Glutamatergic neuron (in vitro differentiated cells): ENCODE measurements at regions not wholly inside any gene's neighbourhood (a gene's known extent, or its start where the extent isn't known, plus 50 kb on each side); places are given as distances from the start of the nearest gene placed in this dataset.
"Not testable (repeated sequence)": the region's sequence is repeated elsewhere in the genome, so short reads cannot be mapped to it uniquely, and the experiment has no call there.

Source experiments
- DNase-seq: peaks from one replicate; pipeline ENCODE4 v3.0.0; 2022
- H3K27ac Mint-ChIP-seq: one replicate; pipeline ENCODE4 v1.8.0; 2020; ENCODE audit warnings: mild to moderate bottlenecking, mixed read lengths, inconsistent platforms; ENCODE audit not compliant: unreplicated experiment
- H3K27me3 Mint-ChIP-seq: one replicate; pipeline ENCODE4 v1.8.0; 2020; ENCODE audit warnings: mild to moderate bottlenecking, moderate library complexity, mixed read lengths, inconsistent platforms; ENCODE audit not compliant: unreplicated experiment
- H3K36me3 Mint-ChIP-seq: one replicate; pipeline ENCODE4 v1.8.0; 2020; ENCODE audit warnings: mild to moderate bottlenecking, mixed read lengths, inconsistent platforms; ENCODE audit not compliant: unreplicated experiment
- H3K4me1 Mint-ChIP-seq: one replicate; pipeline ENCODE4 v1.8.0; 2020; ENCODE audit warnings: mild to moderate bottlenecking, low read depth, mixed read lengths, inconsistent platforms; ENCODE audit not compliant: unreplicated experiment
- H3K4me3 Mint-ChIP-seq: one replicate; pipeline ENCODE4 v1.8.0; 2020; ENCODE audit warnings: mild to moderate bottlenecking, mixed read lengths, inconsistent platforms; ENCODE audit not compliant: unreplicated experiment
- H3K9me3 Mint-ChIP-seq: one replicate; pipeline ENCODE4 v1.8.0; 2020; ENCODE audit warnings: mild to moderate bottlenecking, moderate library complexity, mixed read lengths, inconsistent platforms; ENCODE audit not compliant: unreplicated experiment
- TF ChIP-seq, protein P1 (sequence below): fragments of 200-600 bp; sonication (generic); IDR thresholded peaks from one replicate; pipeline ENCODE4 v1.5.0; 2021; ENCODE audit not compliant: partially characterized antibody, unreplicated experiment

DNA sequence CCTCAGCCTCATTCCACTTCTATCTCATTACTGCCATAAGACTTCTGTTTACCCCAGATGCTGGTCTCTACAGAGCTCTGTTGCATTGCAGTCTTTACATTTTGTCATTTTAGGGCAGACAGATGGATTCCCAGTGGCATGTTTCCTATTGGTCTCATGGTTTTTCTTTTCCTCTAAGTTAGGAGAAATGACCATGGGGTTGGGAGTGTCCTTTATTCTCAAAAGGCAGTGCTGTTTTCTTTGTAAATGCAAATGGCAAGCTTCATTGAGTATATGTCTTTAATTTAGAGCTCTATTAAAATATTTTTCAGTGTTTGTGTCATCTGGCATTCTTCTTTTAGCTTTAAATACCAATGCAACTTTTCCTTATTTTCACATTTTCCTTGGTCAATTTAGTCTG lies 57.0 kb downstream of the MSTN start:
- H3K36me3 Mint-ChIP-seq: no peaks in the 10 kb centered on the region
- no peak for DNase-seq
- TF ChIP-seq, protein P1, sequence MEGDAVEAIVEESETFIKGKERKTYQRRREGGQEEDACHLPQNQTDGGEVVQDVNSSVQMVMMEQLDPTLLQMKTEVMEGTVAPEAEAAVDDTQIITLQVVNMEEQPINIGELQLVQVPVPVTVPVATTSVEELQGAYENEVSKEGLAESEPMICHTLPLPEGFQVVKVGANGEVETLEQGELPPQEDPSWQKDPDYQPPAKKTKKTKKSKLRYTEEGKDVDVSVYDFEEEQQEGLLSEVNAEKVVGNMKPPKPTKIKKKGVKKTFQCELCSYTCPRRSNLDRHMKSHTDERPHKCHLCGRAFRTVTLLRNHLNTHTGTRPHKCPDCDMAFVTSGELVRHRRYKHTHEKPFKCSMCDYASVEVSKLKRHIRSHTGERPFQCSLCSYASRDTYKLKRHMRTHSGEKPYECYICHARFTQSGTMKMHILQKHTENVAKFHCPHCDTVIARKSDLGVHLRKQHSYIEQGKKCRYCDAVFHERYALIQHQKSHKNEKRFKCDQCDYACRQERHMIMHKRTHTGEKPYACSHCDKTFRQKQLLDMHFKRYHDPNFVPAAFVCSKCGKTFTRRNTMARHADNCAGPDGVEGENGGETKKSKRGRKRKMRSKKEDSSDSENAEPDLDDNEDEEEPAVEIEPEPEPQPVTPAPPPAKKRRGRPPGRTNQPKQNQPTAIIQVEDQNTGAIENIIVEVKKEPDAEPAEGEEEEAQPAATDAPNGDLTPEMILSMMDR: no peak
- H3K27ac Mint-ChIP-seq: no peak overlapping the region
- H3K27me3 Mint-ChIP-seq: no peaks in the 10 kb centered on the region
- H3K9me3 Mint-ChIP-seq: no peaks in the 10 kb centered on the region
- no peaks in the 10 kb centered on the region for H3K4me1 Mint-ChIP-seq
- no peak overlapping the region for H3K4me3 Mint-ChIP-seq

DNA sequence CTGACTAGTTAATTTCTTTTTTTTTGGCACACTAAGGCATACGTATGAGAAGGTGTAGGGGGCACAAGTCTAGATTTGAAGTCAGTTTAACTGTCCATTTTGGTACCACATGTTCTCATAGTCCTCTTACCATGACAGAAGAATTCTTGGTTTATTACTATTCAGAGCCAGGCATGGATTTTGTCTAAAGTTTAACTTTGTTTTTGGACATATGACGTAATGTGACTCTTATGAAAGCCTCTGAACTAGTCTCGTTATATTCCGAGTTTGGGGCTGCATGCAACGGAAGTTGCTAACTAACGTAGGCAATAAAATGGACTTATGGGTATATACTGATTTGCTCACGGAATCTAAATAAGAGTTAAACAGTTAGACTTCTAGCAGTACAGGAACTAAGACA lies 62.9 kb downstream of the MSTN start:
- H3K36me3 Mint-ChIP-seq: peaks cover 4% of the 10 kb centered on the region
- H3K4me3 Mint-ChIP-seq: no peak overlapping the region
- no peak for DNase-seq
- peaks cover 2% of the 10 kb centered on the region for H3K27me3 Mint-ChIP-seq
- TF ChIP-seq, protein P1: no peak
- H3K4me1 Mint-ChIP-seq: no peaks in the 10 kb centered on the region
- peaks cover 6% of the 10 kb centered on the region for H3K9me3 Mint-ChIP-seq
- H3K27ac Mint-ChIP-seq: no peak overlapping the region

DNA sequence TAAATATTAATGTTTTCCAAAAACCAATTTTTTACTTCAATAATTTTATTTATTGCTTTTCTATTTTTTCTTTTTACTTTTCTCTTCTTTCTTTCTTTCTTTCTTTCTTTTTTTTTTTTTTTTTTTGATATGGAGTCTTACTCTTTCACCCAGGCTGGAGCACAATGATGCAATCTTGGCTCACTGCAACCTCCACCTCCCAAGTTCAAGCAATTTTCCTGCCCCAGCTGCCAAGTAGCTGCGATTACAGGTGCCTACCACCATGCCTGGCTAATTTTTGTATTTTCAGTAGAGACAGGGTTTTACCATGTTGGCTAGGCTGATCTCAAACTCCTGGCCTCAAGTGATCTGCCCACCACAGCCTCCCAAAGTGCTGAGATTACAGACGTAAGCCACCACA lies 63.9 kb downstream of the MSTN start:
- H3K36me3 Mint-ChIP-seq, H3K27me3 Mint-ChIP-seq, H3K9me3 Mint-ChIP-seq, H3K4me3 Mint-ChIP-seq, H3K4me1 Mint-ChIP-seq, DNase-seq, H3K27ac Mint-ChIP-seq: not testable (repeated sequence)

DNA sequence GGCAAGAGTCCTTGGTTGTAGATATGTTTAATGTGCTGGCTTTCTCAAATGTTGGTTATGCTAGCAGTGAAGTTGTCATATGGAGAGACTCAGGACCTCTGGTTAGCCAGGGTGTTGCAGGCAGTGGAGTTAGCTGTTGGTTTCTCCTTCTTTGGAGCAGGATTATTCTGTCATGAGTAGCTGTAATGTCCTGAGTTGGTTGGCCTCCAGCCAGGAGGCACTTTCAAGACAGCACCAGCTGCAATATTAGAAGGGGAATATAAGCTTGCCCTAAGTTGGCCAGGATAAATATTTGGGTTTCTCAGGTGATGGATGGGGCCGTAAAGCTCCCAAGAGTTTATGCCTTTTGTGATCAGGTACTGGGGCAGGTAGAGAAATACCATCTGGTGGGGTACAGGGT lies 65.5 kb downstream of the MSTN start:
- Mint-ChIP-seq H3K9me3 (peaks cover 6% of the 10 kb centered on the region), H3K36me3 (peaks cover 4% of the 10 kb centered on the region), H3K4me3 (no peak overlapping the region)

DNA sequence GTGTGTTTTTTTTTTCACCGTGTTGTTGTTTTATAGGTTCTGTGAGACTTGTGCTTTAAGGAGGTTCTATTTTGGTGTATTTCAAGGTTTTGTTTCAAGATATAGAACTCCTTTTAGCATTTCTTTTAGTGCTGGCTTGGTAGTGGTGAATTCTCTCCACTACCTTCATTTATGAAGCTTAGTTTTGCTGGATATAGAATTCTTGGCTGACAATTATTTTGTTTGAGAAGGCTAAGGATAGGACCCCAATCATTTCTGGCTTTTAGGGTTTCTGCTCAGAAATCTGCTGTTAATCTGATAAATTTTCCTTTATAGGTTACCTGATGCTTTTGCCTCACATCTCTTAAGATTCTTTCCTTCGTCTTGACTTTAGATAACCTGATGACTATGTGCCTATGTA lies 66.8 kb downstream of the MSTN start:
- Mint-ChIP-seq H3K9me3 (peaks cover 6% of the 10 kb centered on the region), H3K4me3 (no peak overlapping the region), H3K27ac (no peak overlapping the region), H3K4me1 (no peaks in the 10 kb centered on the region), H3K36me3 (peaks cover 4% of the 10 kb centered on the region), H3K27me3 (peaks cover 2% of the 10 kb centered on the region)
- DNase-seq: no peak
- TF ChIP-seq, protein P1: no peak

More for the DNA sequence above, 65.5 kb downstream of the MSTN start:
- H3K27me3 Mint-ChIP-seq: peaks cover 2% of the 10 kb centered on the region
- no peak overlapping the region for H3K27ac Mint-ChIP-seq
- TF ChIP-seq, protein P1: no peak
- no peaks in the 10 kb centered on the region for H3K4me1 Mint-ChIP-seq
- no peak for DNase-seq
